Heart right ventricle (tissue), 16 donors: ENCODE measurements at regions not wholly inside any gene's neighbourhood (a gene's known extent, or its start where the extent isn't known, plus 50 kb on each side); places are given as distances from the start of the nearest gene placed in this dataset.

Experiments
- ATAC-seq, 8 donors: fragments of 200-7000 bp; cut with Tn5 transposase; one replicate each; pipeline ENCODE4 v1.9.1; 2020; ENCODE audit warnings: mild to moderate bottlenecking in 8 of 8, moderate library complexity in 8 of 8, moderate number of reproducible peaks in 1 of 8
- DNase-seq, 2 donors: peaks; one replicate each; pipeline ENCODE4 v3.0.0-alpha.2; 2020
- H3K27ac ChIP-seq, 10 donors: fragments of 200-600 bp; sonication (generic) in 2 of 10; one replicate each; pipeline versions ENCODE4 v1.5.0 to v1.8.0; 2020 to 2022; ENCODE audit warnings: mild to moderate bottlenecking in 3 of 10
- H3K27me3 ChIP-seq, 7 donors: fragments of 200-600 bp; one replicate each; pipeline ENCODE4 v1.8.0; 2021 to 2022; ENCODE audit warnings: mild to moderate bottlenecking in 2 of 7
- H3K36me3 ChIP-seq, 9 donors: fragments of 200-600 bp; sonication (generic) in 1 of 9; one replicate each; pipeline versions ENCODE4 v1.5.0 to v1.8.0; 2020 to 2022; ENCODE audit warnings: mild to moderate bottlenecking in 2 of 9
- H3K4me1 ChIP-seq, 9 donors: fragments of 200-600 bp; sonication (generic) in 1 of 9; one replicate each; pipeline versions ENCODE4 v1.5.0 to v1.8.0; 2020 to 2022; ENCODE audit warnings: mild to moderate bottlenecking in 4 of 9
- H3K4me3 ChIP-seq, 10 donors: fragments of 200-600 bp; sonication (generic) in 2 of 10; one replicate each; pipeline versions ENCODE4 v1.5.0 to v1.8.0; 2020 to 2022; ENCODE audit warnings: mild to moderate bottlenecking in 7 of 10, moderate library complexity in 2 of 10
- H3K9me3 ChIP-seq, 11 donors: fragments of 200-600 bp in 10 of 11; sonication (generic) in 2 of 11; one replicate each; pipeline versions ENCODE4 v1.5.0 to v1.8.0; 2013 to 2022; ENCODE audit warnings: mild to moderate bottlenecking in 2 of 11, control low read depth in 1 of 11, moderate library complexity in 1 of 11
- WGBS, 2 donors: extraction: QIAGEN DNeasy Blood & Tissue Kit; methylation state at CpG; one replicate each; pipeline ENCODE4 v1.1.7; 2013; ENCODE audit warnings: inconsistent platforms in 1 of 2; 5-methylcytosine and 5-hydroxymethylcytosine counted together
- intact Hi-C, 10 donors: fragments of 100-400 bp; cut with DNase I; formaldehyde crosslinking; loops; one replicate each; pipeline versions ENCODE4 v1.11.1 to v1.14.2; 2022
- TF ChIP-seq, protein P1 (sequence below), 9 donors: fragments of 200-600 bp; sonication (generic) in 2 of 9; IDR thresholded peaks; one replicate each; pipeline versions ENCODE4 v1.5.0 to v1.8.0; 2021 to 2022; ENCODE audit warnings: antibody characterized with exemption in 9 of 9, mild to moderate bottlenecking in 5 of 9, moderate library complexity in 1 of 9
- donor health status: Arrhythmogenic right ventricular cardiomyopathy.
- donor health status: ischemic (EF 13 %, LVEDD 7.1; RV severe dilation, severe dysfunction).
- donor health status: healthy with polysubstance abuse.
- donor health status: DM: no; HTN: yes; CAD: no.
- donor health status: DM: no; HTN: no; CAD: no.
- donor health status: ischemic (EF 25% LVEDD 6.9; RV normal size, moderate dysfunction).
- donor health status: ischemic (EF 25% LVEDD 5.7; RV mildly dilated, moderate dysfunction).
- donor health status: healthy.
- donor health status: DM: yes; HTN: yes; CAD: no.
- donor health status: Ischemic cardiomyopathy.
- donor health status: ischemic (EF 35%, LVEDD 5.7; RV mildly dilated, moderate dysfunction).
- donor health status: nonischemic (EF 11% LVEDD 7.7; RV severe dilation, severe dysfunction).
- donor health status: DM: yes; HTN: yes; CAD: no.
- donor health status: PGD.
- donor health status: ischemic (EF 29% LVEDD 5.4; RV normal size, mild dysfunction).
- donor health status: nonischemic (EF 23%, LVEDD 6.1; RV moderate dilation, normal function).

GRCh38 chr1:90322186-90322585, 327.3 kb downstream of the ZNF326 start:
- no peak overlapping the region for H3K4me3 ChIP-seq
- ATAC-seq (no peak), DNase-seq (no peak)
- no peaks in the 10 kb centered on the region for H3K36me3 ChIP-seq
- peaks cover 0 to 3% (median 0%) of the 10 kb centered on the region in 11 donors for H3K9me3 ChIP-seq
- TF ChIP-seq, protein P1, sequence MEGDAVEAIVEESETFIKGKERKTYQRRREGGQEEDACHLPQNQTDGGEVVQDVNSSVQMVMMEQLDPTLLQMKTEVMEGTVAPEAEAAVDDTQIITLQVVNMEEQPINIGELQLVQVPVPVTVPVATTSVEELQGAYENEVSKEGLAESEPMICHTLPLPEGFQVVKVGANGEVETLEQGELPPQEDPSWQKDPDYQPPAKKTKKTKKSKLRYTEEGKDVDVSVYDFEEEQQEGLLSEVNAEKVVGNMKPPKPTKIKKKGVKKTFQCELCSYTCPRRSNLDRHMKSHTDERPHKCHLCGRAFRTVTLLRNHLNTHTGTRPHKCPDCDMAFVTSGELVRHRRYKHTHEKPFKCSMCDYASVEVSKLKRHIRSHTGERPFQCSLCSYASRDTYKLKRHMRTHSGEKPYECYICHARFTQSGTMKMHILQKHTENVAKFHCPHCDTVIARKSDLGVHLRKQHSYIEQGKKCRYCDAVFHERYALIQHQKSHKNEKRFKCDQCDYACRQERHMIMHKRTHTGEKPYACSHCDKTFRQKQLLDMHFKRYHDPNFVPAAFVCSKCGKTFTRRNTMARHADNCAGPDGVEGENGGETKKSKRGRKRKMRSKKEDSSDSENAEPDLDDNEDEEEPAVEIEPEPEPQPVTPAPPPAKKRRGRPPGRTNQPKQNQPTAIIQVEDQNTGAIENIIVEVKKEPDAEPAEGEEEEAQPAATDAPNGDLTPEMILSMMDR (IDR thresholded peaks at IDR 0.05) = no peak
- H3K27ac ChIP-seq = no peak overlapping the region
- H3K4me1 ChIP-seq = peaks cover 0 to 5% (median 0%) of the 10 kb centered on the region in 9 donors
- peaks cover 0 to 9% (median 0%) of the 10 kb centered on the region in 7 donors for H3K27me3 ChIP-seq
- WGBS, 2 donors = 77 to 83% methylated on average over 3 of the region's 3 CpGs
- intact Hi-C loops = loop anchor here in 1 of 10 donors (10.0 kb wide), 1 partner anchor 57 kb away; no protein-coding TSS in a partner anchor

DNA sequence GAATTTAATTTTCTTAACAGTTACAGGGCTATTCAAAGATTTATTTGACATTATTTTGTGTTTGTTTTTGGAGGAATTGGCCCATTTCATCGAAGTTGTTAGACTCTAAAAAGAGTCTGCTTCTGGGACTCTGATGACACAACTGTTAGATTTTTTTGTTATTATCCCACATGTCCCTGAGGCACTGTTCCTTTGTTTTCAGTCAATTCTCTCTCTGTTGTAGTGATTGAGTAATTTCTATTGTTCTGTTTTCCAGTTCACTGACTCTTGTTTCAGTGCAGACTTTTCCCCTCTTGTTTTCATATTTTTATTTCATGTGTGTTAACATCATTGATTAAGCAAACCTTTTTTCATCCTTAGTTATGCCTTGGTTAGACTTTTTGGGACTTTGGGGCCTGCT, 325.0 kb downstream of the ZNF326 start:
- 62 to 65% methylated on average over 1 of the region's 1 CpG for WGBS, 2 donors
- ATAC-seq (no peak), DNase-seq (no peak)
- intact Hi-C loops = loop anchor here in 1 of 10 donors (10.0 kb wide), 1 partner anchor 55 kb away; no protein-coding TSS in a partner anchor
- no peaks in the 10 kb centered on the region for H3K36me3 ChIP-seq
- H3K27ac ChIP-seq = no peak overlapping the region
- H3K4me3 ChIP-seq = no peak overlapping the region
- H3K27me3 ChIP-seq = peaks cover 0 to 5% (median 0%) of the 10 kb centered on the region in 7 donors
- TF ChIP-seq, protein P1 (IDR thresholded peaks at IDR 0.05) = no peak
- H3K4me1 ChIP-seq = no peaks in the 10 kb centered on the region
- H3K9me3 ChIP-seq = peaks cover 0 to 4% (median 0%) of the 10 kb centered on the region in 11 donors

DNA sequence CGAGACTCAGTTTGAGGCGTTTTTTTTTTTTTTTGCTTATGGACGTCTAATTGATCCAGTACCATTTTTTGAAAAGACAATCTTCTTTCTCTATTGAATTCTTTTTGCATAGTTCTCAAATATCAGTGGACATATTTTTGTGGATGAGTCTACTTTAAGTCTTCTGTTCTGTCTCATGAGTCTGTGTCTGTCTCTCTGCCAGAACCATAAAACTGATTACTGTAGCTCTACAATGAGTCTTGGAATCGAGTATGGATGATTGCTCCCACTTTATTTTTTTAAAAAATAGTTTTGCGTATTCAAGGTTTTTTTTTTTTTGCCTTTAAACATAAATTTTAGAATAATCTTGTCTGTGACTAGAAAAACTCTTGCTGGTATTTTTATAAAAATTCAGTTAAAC, 323.5 kb downstream of the ZNF326 start:
- Histone ChIP-seq H3K9me3 (peaks cover 0 to 4% (median 0%) of the 10 kb centered on the region in 11 donors), H3K4me3 (no peak overlapping the region), H3K36me3 (no peaks in the 10 kb centered on the region), H3K4me1 (no peaks in the 10 kb centered on the region), H3K27ac (no peak overlapping the region), H3K27me3 (no peaks in the 10 kb centered on the region)
- 56 to 64% methylated on average over 5 of the region's 5 CpGs for WGBS, 2 donors
- DNase-seq (no peak), ATAC-seq (no peak)
- intact Hi-C loops = no loop called here
- TF ChIP-seq, protein P1 (IDR thresholded peaks at IDR 0.05) = no peak

DNA sequence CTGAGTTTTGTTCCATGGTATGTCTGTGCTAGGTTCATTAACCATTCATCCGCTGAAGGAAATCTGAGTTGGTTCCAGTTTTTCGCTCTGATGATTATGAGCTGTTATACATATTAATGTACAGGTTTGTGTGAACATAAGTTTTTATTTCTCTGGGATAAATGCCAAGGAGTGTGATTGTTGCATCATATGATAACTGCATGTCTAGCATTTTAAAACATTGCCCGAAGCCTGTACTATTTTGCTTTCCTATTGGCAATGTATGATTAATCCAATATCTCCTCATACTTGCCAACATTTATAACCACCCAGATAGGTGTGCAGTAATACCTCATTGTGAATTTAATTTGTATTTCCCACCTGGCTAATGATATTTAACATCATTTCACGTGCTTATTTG, 322.7 kb downstream of the ZNF326 start:
- Histone ChIP-seq H3K9me3 (peaks cover 0 to 4% (median 0%) of the 10 kb centered on the region in 11 donors), H3K4me3 (no peak overlapping the region), H3K4me1 (no peaks in the 10 kb centered on the region), H3K27me3 (no peaks in the 10 kb centered on the region), H3K36me3 (no peaks in the 10 kb centered on the region), H3K27ac (no peak overlapping the region)
- WGBS, 2 donors = 65 to 87% methylated on average over 4 of the region's 4 CpGs
- DNase-seq = no peak
- TF ChIP-seq, protein P1 (IDR thresholded peaks at IDR 0.05) = no peak
- ATAC-seq = no peak
- intact Hi-C loops = no loop called here
